ENCODE measurements at regions not wholly inside any gene's neighbourhood (a gene's known extent, or its start where the extent isn't known, plus 50 kb on each side); places are given as distances from the start of the nearest gene placed in this dataset.
"Not testable (repeated sequence)": the region's sequence is repeated elsewhere in the genome, so short reads cannot be mapped to it uniquely, and the experiment has no call there.

DNA sequence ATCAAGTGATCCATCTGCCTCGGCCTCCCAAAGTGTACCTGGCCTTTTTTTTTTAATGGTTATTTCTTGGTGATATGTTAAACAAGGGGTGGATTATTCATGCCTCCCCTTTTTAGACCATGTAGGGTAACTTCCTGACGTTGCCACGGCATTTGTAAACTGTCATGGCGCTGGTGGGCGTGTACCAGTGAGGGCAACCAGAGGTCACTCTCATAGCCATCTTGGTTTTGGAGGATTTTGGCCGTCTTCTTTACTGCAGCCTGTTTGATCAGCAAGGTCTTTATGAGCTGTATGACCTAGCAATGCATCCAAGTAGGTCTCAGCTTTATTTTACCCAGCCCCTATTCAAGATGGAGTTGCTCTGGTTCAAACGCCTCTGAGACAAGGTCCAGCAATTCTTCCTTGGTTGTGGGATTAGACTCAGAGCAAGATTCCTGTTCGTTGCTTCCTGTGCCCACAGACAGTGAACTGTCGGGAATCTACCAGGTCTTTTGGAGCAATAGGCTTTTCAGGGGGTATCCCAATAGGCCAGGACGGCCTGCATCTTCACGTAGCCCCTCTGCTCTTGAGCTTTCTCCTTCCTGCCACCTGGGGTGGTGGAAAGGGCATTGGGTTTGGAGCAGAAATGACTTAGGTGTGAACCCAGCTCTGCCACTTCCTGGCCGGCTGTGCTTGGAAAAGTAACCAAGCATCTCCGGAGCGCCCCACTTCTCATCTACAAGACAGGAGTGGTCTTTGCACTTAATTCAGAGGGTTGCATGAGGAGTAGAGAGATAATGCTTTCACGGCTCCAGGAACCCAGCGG lies 52.9 kb upstream of the SEC14L1 start:
- no peak for DNase-seq

- DNase-seq, result peak; percentile 92
These were observed 52.2 kb upstream of the SEC14L1 start for GRCh38 chr17:77088455-77089123.

DNA sequence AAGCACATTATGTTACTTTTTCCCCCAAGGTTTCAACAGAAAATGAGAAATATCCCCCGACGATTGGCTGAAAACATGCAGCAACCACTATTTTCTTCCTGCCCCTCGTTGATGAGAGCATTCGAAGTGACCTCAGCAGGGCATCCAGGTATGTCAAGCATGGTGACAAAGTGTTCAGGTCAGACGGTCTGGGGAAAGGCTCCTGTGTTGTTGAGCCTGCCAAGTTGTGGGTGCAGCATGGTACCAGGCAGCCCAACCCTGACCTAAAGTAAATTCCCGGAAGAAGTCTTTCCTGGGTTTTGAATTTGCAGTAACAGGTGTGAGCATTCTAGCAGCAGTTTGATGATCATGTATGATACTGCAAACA lies 51.7 kb upstream of the SEC14L1 start:
- DNase-seq, result no peak

- DNase-seq, result not testable (repeated sequence)
These were observed 50.8 kb upstream of the SEC14L1 start for GRCh38 chr17:77089949-77090348.

GRCh38 chr17:77090476-77090875 lies 50.3 kb upstream of the SEC14L1 start:
- DNase-seq, result no peak
